Stomach (tissue), 8 donors: ENCODE measurements at regions not wholly inside any gene's neighbourhood (a gene's known extent, or its start where the extent isn't known, plus 50 kb on each side); places are given as distances from the start of the nearest gene placed in this dataset.

Source experiments
- DNase-seq, 2 donors: peaks; one replicate each; pipeline versions ENCODE4 v3.0.0 to v3.0.0-alpha.2; 2013 to 2019
- H3K27ac ChIP-seq, 5 donors: fragments of 200-600 bp in 4 of 5; sonication (generic) in 4 of 5; one replicate each; pipeline ENCODE4 v1.5.1; 2013 to 2019; ENCODE audit warnings: mild to moderate bottlenecking in 1 of 5, moderate library complexity in 1 of 5
- H3K27me3 ChIP-seq, 3 donors: fragments of 200-600 bp; sonication (generic); one replicate each; pipeline ENCODE4 v1.5.1; 2017 to 2019; ENCODE audit warnings: mixed run types in 1 of 3
- H3K36me3 ChIP-seq, 4 donors: fragments of 200-600 bp; sonication (generic); 1 replicate in 3 of 4; 2 replicates in 1 of 4; pipeline ENCODE4 v1.5.1; 2016 to 2019
- H3K4me1 ChIP-seq, 4 donors: fragments of 200-600 bp; sonication (generic); one replicate each; pipeline ENCODE4 v1.5.1; 2016 to 2019
- H3K4me3 ChIP-seq, 4 donors: fragments of 200-600 bp; sonication (generic) in 3 of 4; one replicate each; pipeline ENCODE4 v1.5.1; 2016 to 2019; ENCODE audit warnings: mild to moderate bottlenecking in 1 of 4
- H3K9me3 ChIP-seq, 4 donors: fragments of 200-600 bp; sonication (generic); one replicate each; pipeline ENCODE4 v1.5.1; 2016 to 2019
- CTCF ChIP-seq, 7 experiments: fragments of 450-650 bp in 4 of 7; fragments of 200-600 bp in 3 of 7; sonication (generic) in 3 of 7; IDR thresholded peaks; one replicate each; pipeline ENCODE4 v1.5.1; 2016 to 2019; ENCODE audit warnings: antibody characterized with exemption in 7 of 7, control low read depth in 2 of 7, mild to moderate bottlenecking in 1 of 7
- EP300 ChIP-seq: sonication (generic); formaldehyde crosslinking; IDR thresholded peaks from one replicate; pipeline ENCODE4 v1.6.1; 2017; ENCODE audit warnings: antibody characterized with exemption
- POLR2A ChIP-seq, 4 donors: fragments of 450-650 bp; IDR thresholded peaks; one replicate each; pipeline ENCODE4 v1.6.1; 2016; ENCODE audit warnings: antibody characterized with exemption in 4 of 4, control low read depth in 2 of 4, mild to moderate bottlenecking in 1 of 4, moderate library complexity in 1 of 4
- POLR2AphosphoS5 ChIP-seq, 3 donors: sonication (generic); formaldehyde crosslinking; IDR thresholded peaks; one replicate each; pipeline ENCODE4 v1.6.1; 2016; ENCODE audit warnings: antibody characterized with exemption in 3 of 3
- WGBS, 5 donors: extraction: QIAGEN DNeasy Blood & Tissue Kit in 3 of 5; methylation state at CpG; one replicate each; pipeline versions ENCODE4 v1.1.5 to v1.1.7; 2013 to 2018; 5-methylcytosine and 5-hydroxymethylcytosine counted together
- intact Hi-C: fragments of 100-400 bp; cut with DNase I; formaldehyde crosslinking; loops from one replicate; pipeline ENCODE4 v1.15.1; 2023; ENCODE audit warnings: low total_unique reads
- donor health status: healthy with polysubstance abuse.
- donor health status: Bipolar disorder and iron deficiency.
- donor health status: healthy.

DNA sequence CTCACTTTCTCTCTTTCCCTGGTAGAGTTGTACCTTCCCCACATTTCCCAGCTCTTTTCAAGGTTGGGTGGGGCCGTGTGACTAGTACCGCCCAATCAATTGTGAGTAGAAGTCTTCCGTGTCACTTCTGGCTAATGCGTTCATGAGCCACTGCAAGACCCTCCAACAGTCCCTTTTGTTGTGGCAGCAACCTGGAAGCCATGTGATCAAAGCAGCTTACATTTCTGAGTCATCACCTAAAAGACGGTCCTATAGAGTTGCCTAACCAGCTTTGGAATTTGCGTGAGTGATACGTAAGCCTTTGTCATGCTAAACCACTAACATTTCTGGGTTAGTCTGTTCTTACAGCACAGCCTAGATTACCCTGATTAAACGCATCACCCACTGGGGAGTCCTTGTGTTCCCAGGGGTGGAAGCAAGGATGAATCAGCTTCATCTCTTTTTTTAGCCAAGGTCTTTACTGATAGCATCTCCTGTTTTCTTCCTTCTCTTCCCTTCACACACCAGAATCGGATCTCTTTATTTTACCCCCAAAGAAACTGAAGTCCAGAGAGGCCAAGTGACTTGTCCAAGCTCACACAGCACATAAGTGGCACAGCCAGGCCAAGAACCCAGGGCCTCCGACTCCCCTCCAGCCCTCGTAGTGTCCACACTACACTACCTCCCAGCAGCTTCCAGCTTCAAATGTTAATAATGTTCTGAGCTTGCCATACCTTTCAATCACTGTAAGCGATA is 366.3 kb upstream of the XYLT1 start:
- Histone ChIP-seq H3K27me3 (peaks cover 0 to 28% (median 0%) of the 10 kb centered on the region in 3 donors), H3K36me3 (no peaks in the 10 kb centered on the region), H3K27ac (no peak overlapping the region), H3K4me1 (no peaks in the 10 kb centered on the region), H3K9me3 (no peaks in the 10 kb centered on the region), H3K4me3 (no peak overlapping the region)
- TF ChIP-seq POLR2AphosphoS5 (IDR thresholded peaks at IDR 0.05) (no peak), CTCF (IDR thresholded peaks at IDR 0.05) (no peak), POLR2A (IDR thresholded peaks at IDR 0.05) (no peak), EP300 (no peak)
- no peak for DNase-seq
- WGBS, 5 donors: 55 to 60% (median 58%) methylated on average over 12 of the region's 12 CpGs
- intact Hi-C loops: no loop called here

DNA sequence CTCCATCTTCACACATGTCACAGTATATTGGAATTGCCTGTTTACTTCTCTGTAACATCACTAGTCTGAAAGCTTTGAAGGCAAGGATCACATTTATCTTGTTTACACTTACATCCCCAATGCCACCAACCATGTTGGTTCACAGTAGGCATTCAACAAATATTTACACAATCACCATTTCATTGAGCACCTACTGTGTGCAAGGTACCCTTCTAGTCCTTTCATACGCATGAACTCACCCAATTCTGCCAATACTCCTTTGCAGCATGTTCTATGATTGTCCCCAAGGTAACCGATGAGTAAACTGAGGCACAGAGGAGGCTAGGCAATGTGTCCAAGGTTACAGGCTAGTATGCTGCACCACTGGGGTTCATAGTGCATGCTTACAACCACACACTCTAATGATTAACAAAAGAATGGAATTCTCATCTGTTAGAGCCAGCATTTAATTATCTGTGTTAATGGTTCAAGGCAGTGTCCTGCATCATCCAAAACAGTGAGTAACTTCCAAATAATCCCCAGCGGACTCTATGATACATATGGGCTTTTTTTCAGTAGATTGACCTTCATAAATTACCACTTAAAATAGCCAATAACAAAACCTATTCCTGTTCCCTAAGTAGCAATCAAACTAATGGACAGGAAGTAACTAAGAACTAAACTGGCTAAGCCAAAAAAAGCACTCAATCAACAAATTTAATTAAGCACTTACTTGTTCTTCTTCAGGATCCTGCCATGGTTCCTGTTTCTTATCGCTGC is 364.5 kb upstream of the XYLT1 start:
- H3K4me1 ChIP-seq: no peaks in the 10 kb centered on the region
- intact Hi-C loops: no loop called here
- H3K36me3 ChIP-seq: no peaks in the 10 kb centered on the region
- no peak for TF ChIP-seq POLR2AphosphoS5 (IDR thresholded peaks at IDR 0.05)
- no peak for TF ChIP-seq CTCF (IDR thresholded peaks at IDR 0.05)
- no peak for TF ChIP-seq EP300
- TF ChIP-seq POLR2A (IDR thresholded peaks at IDR 0.05): no peak
- no peak overlapping the region for H3K4me3 ChIP-seq
- no peak overlapping the region for H3K27ac ChIP-seq
- H3K9me3 ChIP-seq: no peaks in the 10 kb centered on the region
- WGBS, 5 donors: 75 to 82% (median 76%) methylated on average over 4 of the region's 4 CpGs
- DNase-seq: no peak
- peaks cover 0 to 16% (median 0%) of the 10 kb centered on the region in 3 donors for H3K27me3 ChIP-seq

- Histone ChIP-seq H3K27me3 (no peaks in the 10 kb centered on the region), H3K9me3 (no peaks in the 10 kb centered on the region), H3K27ac (no peak overlapping the region), H3K4me1 (no peaks in the 10 kb centered on the region), H3K4me3 (no peak overlapping the region), H3K36me3 (no peaks in the 10 kb centered on the region)
- DNase-seq: no peak
- WGBS, 5 donors: 92 to 97% (median 94%) methylated on average over 2 of the region's 2 CpGs
- intact Hi-C loops: no loop called here
- no peak for TF ChIP-seq CTCF (IDR thresholded peaks at IDR 0.05)
- TF ChIP-seq POLR2A (IDR thresholded peaks at IDR 0.05): no peak
- TF ChIP-seq EP300: no peak
Measured at GRCh38 chr16:17832738-17833137, 362.0 kb upstream of the XYLT1 start.

GRCh38 chr16:17831330-17831729 is 360.6 kb upstream of the XYLT1 start:
- intact Hi-C loops: no loop called here
- TF ChIP-seq POLR2AphosphoS5 (IDR thresholded peaks at IDR 0.05): no peak
- no peak for TF ChIP-seq POLR2A (IDR thresholded peaks at IDR 0.05)
- no peak for TF ChIP-seq EP300
- Histone ChIP-seq H3K27me3 (no peaks in the 10 kb centered on the region), H3K4me3 (no peak overlapping the region), H3K4me1 (no peaks in the 10 kb centered on the region), H3K9me3 (no peaks in the 10 kb centered on the region), H3K36me3 (no peaks in the 10 kb centered on the region), H3K27ac (no peak overlapping the region)
- DNase-seq: no peak
- WGBS, 5 donors: 82 to 89% (median 86%) methylated on average over 5 of the region's 5 CpGs

- TF ChIP-seq POLR2AphosphoS5 (IDR thresholded peaks at IDR 0.05) (no peak), CTCF (IDR thresholded peaks at IDR 0.05) (no peak), EP300 (no peak), POLR2A (IDR thresholded peaks at IDR 0.05) (no peak)
- Histone ChIP-seq H3K9me3 (no peaks in the 10 kb centered on the region), H3K36me3 (no peaks in the 10 kb centered on the region), H3K4me1 (no peaks in the 10 kb centered on the region), H3K27ac (no peak overlapping the region), H3K4me3 (no peak overlapping the region), H3K27me3 (no peaks in the 10 kb centered on the region)
- intact Hi-C loops: no loop called here
- WGBS, 5 donors: 75 to 89% (median 83%) methylated on average over 2 of the region's 2 CpGs
- no peak for DNase-seq
Measured at GRCh38 chr16:17830651-17831050, 359.9 kb upstream of the XYLT1 start.
